GDM1 (cell line): ENCODE measurements at regions not wholly inside any gene's neighbourhood (a gene's known extent, or its start where the extent isn't known, plus 50 kb on each side); places are given as distances from the start of the nearest gene placed in this dataset.
"Not testable (repeated sequence)": the region's sequence is repeated elsewhere in the genome, so short reads cannot be mapped to it uniquely, and the experiment has no call there.

Experiments used
- DNase-seq: peaks from one replicate; lab custom pipeline; 2025; lab: John Stamatoyannopoulos, UW

GRCh38 chr13:54004026-54004699 lies 975.5 kb downstream of the OLFM4 start:
- no peak for DNase-seq

GRCh38 chr13:54016542-54016941 lies 987.9 kb downstream of the OLFM4 start:
- no peak for DNase-seq

- DNase-seq: no peak
Observed at GRCh38 chr13:54018485-54018884, 989.9 kb downstream of the OLFM4 start.

- DNase-seq: peak; percentile 93
Observed at GRCh38 chr13:54029226-54029625, 1000.6 kb downstream of the OLFM4 start.

- DNase-seq: no peak
Observed at GRCh38 chr13:54029720-54030119, 1001.1 kb downstream of the OLFM4 start.

GRCh38 chr13:54033323-54033861 lies 1004.8 kb downstream of the OLFM4 start:
- DNase-seq: no peak

GRCh38 chr13:54034047-54034446 lies 1005.4 kb downstream of the OLFM4 start:
- no peak for DNase-seq

GRCh38 chr13:54057416-54057815 lies 1028.8 kb downstream of the OLFM4 start:
- not testable (repeated sequence) for DNase-seq

GRCh38 chr13:54069958-54070357 lies 1041.3 kb downstream of the OLFM4 start:
- DNase-seq: not testable (repeated sequence)

- no peak for DNase-seq
Observed at GRCh38 chr13:54077569-54077968, 1049.0 kb downstream of the OLFM4 start.

- no peak for DNase-seq
Observed at GRCh38 chr13:54078271-54078870, 1049.8 kb downstream of the OLFM4 start.

- DNase-seq: not testable (repeated sequence)
Observed at GRCh38 chr13:54082309-54082708, 1053.7 kb downstream of the OLFM4 start.

- no peak for DNase-seq
Observed at GRCh38 chr13:54091884-54092283, 1063.3 kb downstream of the OLFM4 start.

GRCh38 chr13:54092686-54093085 lies 1064.1 kb downstream of the OLFM4 start:
- DNase-seq: no peak

GRCh38 chr13:54110597-54110996 lies 1082.0 kb downstream of the OLFM4 start:
- no peak for DNase-seq

- no peak for DNase-seq
Observed at GRCh38 chr13:54124700-54125099, 1096.1 kb downstream of the OLFM4 start.

GRCh38 chr13:54130931-54131330 lies 1102.3 kb downstream of the OLFM4 start:
- not testable (repeated sequence) for DNase-seq

- DNase-seq: not testable (repeated sequence)
Observed at GRCh38 chr13:54131433-54131832, 1102.8 kb downstream of the OLFM4 start.

- not testable (repeated sequence) for DNase-seq
Observed at GRCh38 chr13:54132127-54132526, 1103.5 kb downstream of the OLFM4 start.

- DNase-seq: not testable (repeated sequence)
Observed at GRCh38 chr13:54132720-54133119, 1104.1 kb downstream of the OLFM4 start.

GRCh38 chr13:54133746-54134145 lies 1105.1 kb downstream of the OLFM4 start:
- no peak for DNase-seq

GRCh38 chr13:54144828-54145227 lies 1116.2 kb downstream of the OLFM4 start:
- no peak for DNase-seq

- no peak for DNase-seq
Observed at GRCh38 chr13:54150851-54151250, 1122.2 kb downstream of the OLFM4 start.

- no peak for DNase-seq
Observed at GRCh38 chr13:54162069-54162468, 1133.5 kb downstream of the OLFM4 start.
